ENCODE measurements at regions not wholly inside any gene's neighbourhood (a gene's known extent, or its start where the extent isn't known, plus 50 kb on each side); places are given as distances from the start of the nearest gene placed in this dataset.

- TF ChIP-seq POLR2A (IDR thresholded peaks at IDR 0.05; ENCODE audit: low read depth) (no peak), EP300 (IDR thresholded peaks at IDR 0.05) (no peak), CTCF (IDR thresholded peaks at IDR 0.05) (no peak)
Measured at GRCh38 chr4:33133723-33134122, 2413.6 kb downstream of the PCDH7 start.
